HEK293 (cell line): ENCODE measurements at regions not wholly inside any gene's neighbourhood (a gene's known extent, or its start where the extent isn't known, plus 50 kb on each side); places are given as distances from the start of the nearest gene placed in this dataset.
A peak's percentile ranks its signal among the peaks of the same experiment; 100 is the strongest.
"Not testable (repeated sequence)": the region's sequence is repeated elsewhere in the genome, so short reads cannot be mapped to it uniquely, and the experiment has no call there.

ENCODE experiments used
- CTCF ChIA-PET: fragments of 350-600 bp; formaldehyde crosslinking; extraction: SDS; loops from one replicate; lab custom pipeline; 2021; ENCODE audit warnings: antibody characterized with exemption; lab: Yijun Ruan, JAX
- POLR2A ChIA-PET: fragments of 300-600 bp; formaldehyde crosslinking; extraction: SDS; loops from one replicate; lab custom pipeline; 2020; ENCODE audit warnings: antibody characterized with exemption, inconsistent platforms; lab: Yijun Ruan, JAX
- H3K27ac ChIP-seq: fragments of 200-500 bp; sonication (Bioruptor generic); 2 replicates; pipeline ENCODE4 v1.5.1; 2014; ENCODE audit warnings: low read depth, low read length, control low read depth, inconsistent platforms; ENCODE audit errors: extremely low read depth
- H3K36me3 ChIP-seq, 2 experiments: fragments of 200-500 bp in 1 of 2; sonication (Bioruptor generic) in 1 of 2; 1 replicate in 1 of 2; 2 replicates in 1 of 2; pipeline ENCODE4 v1.5.1; 2014 to 2017; ENCODE audit warnings: inconsistent platforms in 2 of 2, low read length in 2 of 2; ENCODE audit not compliant: control insufficient read depth in 2 of 2, insufficient read depth in 1 of 2
- H3K4me1 ChIP-seq: fragments of 200-500 bp; sonication (Bioruptor generic); 2 replicates; pipeline ENCODE4 v1.5.1; 2014; ENCODE audit warnings: mild to moderate bottlenecking, low read length, inconsistent platforms; ENCODE audit not compliant: control insufficient read depth, insufficient read depth
- H3K4me3 ChIP-seq: 2 replicates; pipeline ENCODE4 v1.5.1; 2011; ENCODE audit warnings: low read depth, mild to moderate bottlenecking, control low read depth, low read length, moderate library complexity
- H3K9me3 ChIP-seq: fragments of 200-500 bp; sonication (Bioruptor generic); 2 replicates; pipeline ENCODE4 v1.5.1; 2014; ENCODE audit warnings: low read depth, low read length, inconsistent platforms; ENCODE audit not compliant: control insufficient read depth, insufficient read depth
- OSR2 ChIP-seq: fragments of 450-650 bp; formaldehyde crosslinking; IDR thresholded peaks from 2 replicates; pipeline ENCODE4 v1.5.1; 2016; ENCODE audit warnings: missing biosample characterization, missing genetic modification characterization
- REPIN1 ChIP-seq: fragments of 450-650 bp; formaldehyde crosslinking; IDR thresholded peaks from 2 replicates; pipeline ENCODE4 v1.5.1; 2017; ENCODE audit warnings: missing biosample characterization, missing genetic modification characterization, low read depth
- YY2 ChIP-seq: fragments of 450-650 bp; formaldehyde crosslinking; IDR thresholded peaks from 2 replicates; pipeline ENCODE4 v1.5.1; 2016; ENCODE audit warnings: missing biosample characterization, missing genetic modification characterization
- ZBTB26 ChIP-seq: fragments of 450-650 bp; formaldehyde crosslinking; optimal IDR thresholded peaks from 2 replicates; pipeline ENCODE3; 2016; ENCODE audit warnings: missing biosample characterization, mild to moderate bottlenecking, missing genetic modification characterization
- ZFHX2 ChIP-seq: fragments of 450-650 bp; formaldehyde crosslinking; conservative IDR thresholded peaks from 2 replicates; pipeline ENCODE4 v1.5.1; 2016; ENCODE audit warnings: missing biosample characterization, missing genetic modification characterization
- ZFP69B ChIP-seq: fragments of 450-650 bp; formaldehyde crosslinking; IDR thresholded peaks from 2 replicates; pipeline ENCODE4 v1.5.1; 2016; ENCODE audit warnings: missing biosample characterization, missing genetic modification characterization
- ZNF157 ChIP-seq: fragments of 450-650 bp; formaldehyde crosslinking; IDR thresholded peaks from 2 replicates; pipeline ENCODE4 v1.5.1; 2016; ENCODE audit warnings: missing biosample characterization, missing genetic modification characterization
- ZNF19 ChIP-seq: fragments of 450-650 bp; formaldehyde crosslinking; IDR thresholded peaks from 2 replicates; pipeline ENCODE4; 2016; ENCODE audit warnings: missing biosample characterization, missing genetic modification characterization, low read depth
- ZNF2 ChIP-seq: fragments of 450-650 bp; formaldehyde crosslinking; IDR thresholded peaks from 2 replicates; pipeline ENCODE4 v1.5.1; 2016; ENCODE audit warnings: missing biosample characterization, missing genetic modification characterization
- ZNF350 ChIP-seq: fragments of 450-650 bp; formaldehyde crosslinking; IDR thresholded peaks from 2 replicates; pipeline ENCODE4 v1.5.0; 2017; ENCODE audit warnings: missing biosample characterization, mild to moderate bottlenecking, missing genetic modification characterization
- ZNF362 ChIP-seq: fragments of 450-650 bp; formaldehyde crosslinking; IDR thresholded peaks from 2 replicates; pipeline ENCODE4 v1.5.1; 2016; ENCODE audit warnings: missing biosample characterization, missing genetic modification characterization
- ZNF391 ChIP-seq: fragments of 450-650 bp; formaldehyde crosslinking; IDR thresholded peaks from 2 replicates; pipeline ENCODE4 v1.5.1; 2016; ENCODE audit warnings: low read depth, missing biosample characterization, missing genetic modification characterization, borderline replicate concordance
- ZNF394 ChIP-seq: fragments of 450-650 bp; formaldehyde crosslinking; IDR thresholded peaks from 2 replicates; pipeline ENCODE4 v1.5.1; 2016; ENCODE audit warnings: missing biosample characterization, missing genetic modification characterization, mild to moderate bottlenecking, moderate library complexity, borderline replicate concordance
- ZNF600 ChIP-seq: fragments of 450-650 bp; formaldehyde crosslinking; IDR thresholded peaks from 2 replicates; pipeline ENCODE4 v1.5.1; 2016; ENCODE audit warnings: missing biosample characterization, missing genetic modification characterization
- ZNF610 ChIP-seq: fragments of 450-650 bp; formaldehyde crosslinking; IDR thresholded peaks from 2 replicates; pipeline ENCODE4 v1.5.1; 2016; ENCODE audit warnings: missing biosample characterization, missing genetic modification characterization, borderline replicate concordance
- ZNF621 ChIP-seq: fragments of 450-650 bp; formaldehyde crosslinking; IDR thresholded peaks from 2 replicates; pipeline ENCODE4 v1.5.1; 2017; ENCODE audit warnings: missing biosample characterization, missing genetic modification characterization
- ZNF664 ChIP-seq: fragments of 450-650 bp; formaldehyde crosslinking; IDR thresholded peaks from 2 replicates; pipeline ENCODE4 v1.5.1; 2016; ENCODE audit warnings: missing biosample characterization, missing genetic modification characterization
- ZNF777 ChIP-seq: fragments of 450-650 bp; formaldehyde crosslinking; IDR thresholded peaks from 2 replicates; pipeline ENCODE4 v1.5.1; 2017; ENCODE audit warnings: missing biosample characterization, missing genetic modification characterization, borderline replicate concordance
- ZSCAN5A ChIP-seq: fragments of 450-650 bp; formaldehyde crosslinking; IDR thresholded peaks from 2 replicates; pipeline ENCODE4 v1.5.1; 2016; ENCODE audit warnings: missing biosample characterization, missing genetic modification characterization
- TF ChIP-seq, protein P1 (sequence below): fragments of 450-650 bp; formaldehyde crosslinking; conservative IDR thresholded peaks from 2 replicates; pipeline ENCODE4 v1.5.1; 2016; ENCODE audit warnings: low read depth, missing biosample characterization, missing genetic modification characterization

GRCh38 chr5:124963236-124963919, 216.9 kb upstream of the ZNF608 start:
- TF ChIP-seq YY2 (peak; percentile 50; the same call in 1 of the 2 replicates), REPIN1 (no peak), ZNF610 (peak; percentile 58; the same call in 1 of the 2 replicates), ZFP69B (tag by site-specific recombination) (peak; percentile 38; the same call in 1 of the 2 replicates), ZFHX2 (tag by site-specific recombination) (0 out of 2 replicates have a peak, but pooled peaks have one; percentile 12), ZNF621 (tag by site-specific recombination) (no peak), ZNF157 (no peak), ZNF362 (peak; percentile 48; the same call in 1 of the 2 replicates), ZNF391 (no peak), ZNF394 (tag by site-specific recombination) (0 out of 2 replicates have a peak, but pooled peaks have one; percentile 18)
- TF ChIP-seq, protein P1, sequence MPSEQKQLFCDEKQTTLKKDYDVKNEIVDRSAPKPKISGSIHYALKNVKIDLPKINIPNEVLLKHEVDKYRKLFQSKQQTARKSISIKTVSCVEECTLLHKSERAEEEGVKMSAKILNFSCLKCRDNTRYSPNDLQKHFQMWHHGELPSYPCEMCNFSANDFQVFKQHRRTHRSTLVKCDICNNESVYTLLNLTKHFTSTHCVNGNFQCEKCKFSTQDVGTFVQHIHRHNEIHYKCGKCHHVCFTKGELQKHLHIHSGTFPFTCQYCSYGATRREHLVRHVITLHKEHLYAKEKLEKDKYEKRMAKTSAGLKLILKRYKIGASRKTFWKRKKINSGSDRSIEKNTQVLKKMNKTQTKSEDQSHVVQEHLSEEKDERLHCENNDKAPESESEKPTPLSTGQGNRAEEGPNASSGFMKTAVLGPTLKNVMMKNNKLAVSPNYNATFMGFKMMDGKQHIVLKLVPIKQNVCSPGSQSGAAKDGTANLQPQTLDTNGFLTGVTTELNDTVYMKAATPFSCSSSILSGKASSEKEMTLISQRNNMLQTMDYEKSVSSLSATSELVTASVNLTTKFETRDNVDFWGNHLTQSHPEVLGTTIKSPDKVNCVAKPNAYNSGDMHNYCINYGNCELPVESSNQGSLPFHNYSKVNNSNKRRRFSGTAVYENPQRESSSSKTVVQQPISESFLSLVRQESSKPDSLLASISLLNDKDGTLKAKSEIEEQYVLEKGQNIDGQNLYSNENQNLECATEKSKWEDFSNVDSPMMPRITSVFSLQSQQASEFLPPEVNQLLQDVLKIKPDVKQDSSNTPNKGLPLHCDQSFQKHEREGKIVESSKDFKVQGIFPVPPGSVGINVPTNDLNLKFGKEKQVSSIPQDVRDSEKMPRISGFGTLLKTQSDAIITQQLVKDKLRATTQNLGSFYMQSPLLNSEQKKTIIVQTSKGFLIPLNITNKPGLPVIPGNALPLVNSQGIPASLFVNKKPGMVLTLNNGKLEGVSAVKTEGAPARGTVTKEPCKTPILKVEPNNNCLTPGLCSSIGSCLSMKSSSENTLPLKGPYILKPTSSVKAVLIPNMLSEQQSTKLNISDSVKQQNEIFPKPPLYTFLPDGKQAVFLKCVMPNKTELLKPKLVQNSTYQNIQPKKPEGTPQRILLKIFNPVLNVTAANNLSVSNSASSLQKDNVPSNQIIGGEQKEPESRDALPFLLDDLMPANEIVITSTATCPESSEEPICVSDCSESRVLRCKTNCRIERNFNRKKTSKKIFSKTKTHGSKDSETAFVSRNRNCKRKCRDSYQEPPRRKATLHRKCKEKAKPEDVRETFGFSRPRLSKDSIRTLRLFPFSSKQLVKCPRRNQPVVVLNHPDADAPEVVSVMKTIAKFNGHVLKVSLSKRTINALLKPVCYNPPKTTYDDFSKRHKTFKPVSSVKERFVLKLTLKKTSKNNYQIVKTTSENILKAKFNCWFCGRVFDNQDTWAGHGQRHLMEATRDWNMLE (tag by site-specific recombination), result no peak; the same call in 1 of the 2 replicates
- ChIA-PET CTCF (no interaction called here), POLR2A (no interaction called here)
- Histone ChIP-seq H3K36me3 (no peaks in the 10 kb centered on the region), H3K9me3 (no peaks in the 10 kb centered on the region), H3K4me3 (no peak overlapping the region), H3K4me1 (peaks cover 10% of the 10 kb centered on the region), H3K27ac (peak overlapping the region; percentile 50; the same call in 1 of the 2 replicates)

DNA sequence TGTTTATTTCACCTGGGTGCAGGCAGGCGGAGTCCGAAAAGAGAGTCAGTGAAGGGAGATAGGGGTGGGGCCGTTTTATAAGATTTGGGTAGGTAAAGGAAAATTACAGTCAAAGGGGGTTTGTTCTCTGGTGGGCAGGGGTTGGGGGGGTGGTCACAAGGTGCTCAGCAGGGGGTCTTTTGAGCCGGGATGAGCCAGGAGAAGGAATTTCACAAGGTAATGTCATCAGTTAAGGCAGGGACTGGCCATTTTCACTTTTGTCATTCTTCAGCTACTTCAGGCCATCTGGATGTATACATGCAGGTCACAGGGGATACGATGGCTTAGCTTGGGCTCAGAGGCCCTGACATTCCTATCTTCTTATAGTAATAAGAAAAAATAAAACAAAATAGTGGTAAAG, 220.3 kb upstream of the ZNF608 start:
- H3K27ac ChIP-seq, H3K4me1 ChIP-seq, H3K9me3 ChIP-seq, CTCF ChIA-PET, POLR2A ChIA-PET, H3K4me3 ChIP-seq, H3K36me3 ChIP-seq: not testable (repeated sequence)

DNA sequence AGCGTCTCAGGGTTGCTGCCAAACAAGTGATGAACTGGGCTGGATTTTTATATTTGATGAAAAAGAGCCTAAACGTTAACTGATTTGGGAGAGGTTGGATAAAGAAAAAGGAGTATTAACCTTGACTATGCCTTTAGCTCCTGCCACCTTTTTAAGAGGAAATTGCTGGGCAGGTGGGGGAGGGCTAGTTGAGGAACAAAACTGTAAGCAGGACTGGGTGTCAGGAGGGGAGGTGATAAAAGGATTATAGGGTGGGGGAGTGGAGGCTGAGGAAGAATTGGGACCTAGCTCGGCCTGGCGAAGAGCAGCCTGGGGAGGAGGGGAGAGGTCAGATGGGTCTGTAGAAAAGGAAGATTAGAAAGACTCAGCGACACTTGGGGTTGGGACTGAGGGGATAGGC, 223.9 kb upstream of the ZNF608 start:
- H3K4me3 ChIP-seq, CTCF ChIA-PET, POLR2A ChIA-PET, H3K4me1 ChIP-seq, H3K9me3 ChIP-seq, H3K27ac ChIP-seq, H3K36me3 ChIP-seq: not testable (repeated sequence)

GRCh38 chr5:124972703-124973102, 226.3 kb upstream of the ZNF608 start:
- Histone ChIP-seq H3K4me3 (no peak overlapping the region), H3K4me1 (no peaks in the 10 kb centered on the region), H3K27ac (no peak overlapping the region), H3K36me3 (no peaks in the 10 kb centered on the region), H3K9me3 (no peaks in the 10 kb centered on the region)
- ChIA-PET POLR2A (no interaction called here), CTCF (interaction anchor here (0.6 to 1.2 kb wide), 3 partner anchors 14 to 921 kb away, joined by 3 to 5 read pairs (median 3); no protein-coding TSS in a partner anchor)
- TF ChIP-seq ZNF19, result no peak
- no peak for TF ChIP-seq OSR2 (tag by site-specific recombination)
- TF ChIP-seq ZNF664 (tag by site-specific recombination), result no peak
- no peak for TF ChIP-seq ZNF2
- no peak for TF ChIP-seq ZNF600
- no peak for TF ChIP-seq ZNF350 (tag by site-specific recombination)
- no peak for TF ChIP-seq ZBTB26 (tag by site-specific recombination)
- TF ChIP-seq ZSCAN5A (tag by site-specific recombination), result no peak
- TF ChIP-seq ZNF777 (tag by site-specific recombination), result no peak
